Ovary (tissue), 3 donors: ENCODE measurements at regions not wholly inside any gene's neighbourhood (a gene's known extent, or its start where the extent isn't known, plus 50 kb on each side); places are given as distances from the start of the nearest gene placed in this dataset.

Experiments
- CTCF ChIP-seq, 3 donors: fragments of 450-650 bp in 2 of 3; fragments of 200-600 bp in 1 of 3; IDR thresholded peaks; one replicate each; pipeline versions ENCODE4 v1.5.1 to v1.8.0; 2016 to 2022; ENCODE audit warnings: antibody characterized with exemption in 3 of 3, mild to moderate bottlenecking in 1 of 3
- POLR2A ChIP-seq: fragments of 450-650 bp; IDR thresholded peaks from one replicate; pipeline ENCODE4 v1.6.1; 2017; ENCODE audit warnings: antibody characterized with exemption, mild to moderate bottlenecking, moderate library complexity
- donor health status: DM: no; HTN: no; CAD: no.

- no peak for TF ChIP-seq CTCF (IDR thresholded peaks at IDR 0.05)
- no peak for TF ChIP-seq POLR2A
These were observed 172.2 kb upstream of the SGCD start for GRCh38 chr5:156154757-156155156.
